ENCODE measurements at regions not wholly inside any gene's neighbourhood (a gene's known extent, or its start where the extent isn't known, plus 50 kb on each side); places are given as distances from the start of the nearest gene placed in this dataset.

- DNase-seq (ENCODE audit: low read depth, low spot score), result no peak
- no TSS peak for BruUV-seq (replicated peaks)
- ATAC-seq, result no peak
- ChIA-PET CTCF (no interaction called here), POLR2A (interaction anchor here (0.6 to 0.7 kb wide), 2 partner anchors 27 to 227 kb away, joined by 4 to 6 read pairs; no protein-coding TSS in a partner anchor)
- intact Hi-C loops (cut with micrococcal nuclease; ENCODE audit: unreplicated experiment), result no loop called here
- no peaks in the 10 kb centered on the region for H3K27me3 ChIP-seq (ENCODE audit: control insufficient read depth, insufficient read depth, low read length)
- peaks cover 29% of the 10 kb centered on the region for H3K4me1 ChIP-seq (ENCODE audit: control insufficient read depth, insufficient read depth, low read length)
- peak overlapping the region; percentile 82; the same call in 1 of the 2 replicates for H3K27ac ChIP-seq (ENCODE audit: low read length)
- no peaks in the 10 kb centered on the region for H3K9me3 ChIP-seq (ENCODE audit: control insufficient read depth, insufficient read depth, low read depth, low read length)
- no peaks in the 10 kb centered on the region for H3K36me3 ChIP-seq (ENCODE audit: control insufficient read depth, insufficient read depth, low read length)
- no peak overlapping the region for H3K4me3 ChIP-seq (ENCODE audit: low read depth in 2 of 2, low read length in 2 of 2)
- in situ Hi-C loops (cut with HindIII; ENCODE audit: low pct_unique_long_range_greater_than_20kb, low sequenced_read_pairs), result no loop called here
- no peak for TF ChIP-seq REST (IDR thresholded peaks at IDR 0.05; ENCODE audit: insufficient read depth in 1 of 2, low read depth in 2 of 2, low read length in 1 of 2)
- TF ChIP-seq CTCF (IDR thresholded peaks at IDR 0.05), result no peak
- TF ChIP-seq POLR2AphosphoS5 (IDR thresholded peaks at IDR 0.05; ENCODE audit: low read depth, low read length), result no peak
- TF ChIP-seq SIN3A (IDR thresholded peaks at IDR 0.05; ENCODE audit: borderline replicate concordance, insufficient read depth, low read depth, low read length), result no peak
- no peak for TF ChIP-seq TCF7L2 (IDR thresholded peaks at IDR 0.05; ENCODE audit: low read depth, low read length)
These were observed 190.5 kb downstream of the TOMM20 start for GRCh38 chr1:234938135-234938534.

- DNase-seq (ENCODE audit: low read depth, low spot score), result no peak
- Histone ChIP-seq H3K4me1 (ENCODE audit: control insufficient read depth, insufficient read depth, low read length) (peaks cover 38% of the 10 kb centered on the region), H3K27ac (ENCODE audit: low read length) (peak overlapping the region; percentile 82), H3K9me3 (ENCODE audit: control insufficient read depth, insufficient read depth, low read depth, low read length) (no peaks in the 10 kb centered on the region), H3K27me3 (ENCODE audit: control insufficient read depth, insufficient read depth, low read length) (no peaks in the 10 kb centered on the region), H3K36me3 (ENCODE audit: control insufficient read depth, insufficient read depth, low read length) (no peaks in the 10 kb centered on the region), H3K4me3 (ENCODE audit: low read depth in 2 of 2, low read length in 2 of 2) (no peak overlapping the region)
- in situ Hi-C loops (cut with HindIII; ENCODE audit: low pct_unique_long_range_greater_than_20kb, low sequenced_read_pairs), result no loop called here
- ChIA-PET POLR2A (interaction anchor here (0.7 kb wide), 1 partner anchor 11 kb away, joined by 4 read pairs; no protein-coding TSS in a partner anchor), CTCF (no interaction called here)
- BruUV-seq (replicated peaks), result no TSS peak
- TF ChIP-seq POLR2AphosphoS5 (IDR thresholded peaks at IDR 0.05; ENCODE audit: low read depth, low read length) (peak; percentile 30; the same call in 1 of the 2 replicates), REST (IDR thresholded peaks at IDR 0.05; ENCODE audit: insufficient read depth in 1 of 2, low read depth in 2 of 2, low read length in 1 of 2) (no peak)
- intact Hi-C loops (cut with micrococcal nuclease; ENCODE audit: unreplicated experiment), result no loop called here
- no peak for ATAC-seq
These were observed 191.8 kb downstream of the TOMM20 start for GRCh38 chr1:234936612-234937389.

Data from Panc1 (cell line).